IMR-90 (cell line): ENCODE measurements at regions not wholly inside any gene's neighbourhood (a gene's known extent, or its start where the extent isn't known, plus 50 kb on each side); places are given as distances from the start of the nearest gene placed in this dataset.

Source experiments
- ATAC-seq: fragments of 200-7000 bp; cut with Tn5 transposase; 2 replicates; pipeline ENCODE4 v1.9.1; 2020; ENCODE audit warnings: low read depth, mild to moderate bottlenecking, moderate library complexity
- BruUV-seq: library from RNA; stranded (reverse); fragments of 400-500 nt; replicated peaks from 2 replicates; lab custom pipeline; 2021; lab: Mats Ljungman, UMichigan
- CTCF ChIA-PET: fragments of 300-600 bp; formaldehyde crosslinking; extraction: SDS; loops from one replicate; lab custom pipeline; 2021; ENCODE audit warnings: antibody characterized with exemption; lab: Yijun Ruan, JAX
- POLR2A ChIA-PET: fragments of 300-600 bp; sonication (Branson Sonifier 250); formaldehyde crosslinking; loops from one replicate; lab custom pipeline; 2022; ENCODE audit warnings: antibody characterized with exemption; ENCODE audit not compliant: unreplicated experiment; lab: Charles Lee
- DNase-seq: peaks from one replicate; pipeline ENCODE4 v3.0.0; 2013
- H2AFZ ChIP-seq: replicated peaks from 2 replicates; pipeline ENCODE3; 2013; ENCODE audit warnings: low read length, mild to moderate bottlenecking; ENCODE audit not compliant: poor library complexity
- H2AK5ac ChIP-seq: 2 replicates; pipeline ENCODE4 v1.6.1; 2013; ENCODE audit warnings: low read depth, low read length, inconsistent platforms
- H2AK9ac ChIP-seq: replicated peaks from 2 replicates; pipeline ENCODE3; 2013; ENCODE audit warnings: mild to moderate bottlenecking, low read depth, low read length, moderate library complexity; ENCODE audit not compliant: poor library complexity
- H2BK120ac ChIP-seq: 2 replicates; pipeline ENCODE4 v1.6.1; 2013; ENCODE audit warnings: low read depth, low read length, inconsistent platforms
- H2BK15ac ChIP-seq: 3 replicates; pipeline ENCODE4 v1.6.1; 2013; ENCODE audit warnings: low read depth, low read length, inconsistent platforms
- H2BK20ac ChIP-seq: 2 replicates; pipeline ENCODE4 v1.6.1; 2013; ENCODE audit warnings: low read depth, mild to moderate bottlenecking, inconsistent platforms, low read length, moderate library complexity
- H2BK5ac ChIP-seq: 2 replicates; pipeline ENCODE4 v1.6.1; 2013; ENCODE audit warnings: mild to moderate bottlenecking, low read depth, low read length, inconsistent platforms; ENCODE audit not compliant: poor library complexity, severe bottlenecking
- H3K14ac ChIP-seq: replicated peaks from 2 replicates; pipeline ENCODE4 v1.6.1; 2013; ENCODE audit warnings: low read depth, low read length, inconsistent platforms
- H3K18ac ChIP-seq: 2 replicates; pipeline ENCODE4 v1.6.1; 2013; ENCODE audit warnings: low read depth, low read length, control low read depth
- H3K23ac ChIP-seq: 2 replicates; pipeline ENCODE4 v1.6.1; 2013; ENCODE audit warnings: low read depth, low read length, inconsistent platforms
- H3K27ac ChIP-seq: 2 replicates; pipeline ENCODE4 v1.5.1; 2013; ENCODE audit warnings: mild to moderate bottlenecking, control low read depth, low read length; ENCODE audit not compliant: insufficient read depth
- H3K27me3 ChIP-seq: 2 replicates; pipeline ENCODE4 v1.6.1; 2013; ENCODE audit warnings: low read length; ENCODE audit not compliant: control insufficient read depth, insufficient read depth
- H3K36me3 ChIP-seq: 2 replicates; pipeline ENCODE4 v1.6.1; 2013; ENCODE audit warnings: low read length, mixed read lengths; ENCODE audit not compliant: control insufficient read depth, insufficient read depth
- H3K4ac ChIP-seq: 2 replicates; pipeline ENCODE4 v1.6.1; 2013; ENCODE audit warnings: low read depth, low read length, inconsistent platforms
- H3K4me1 ChIP-seq: 2 replicates; pipeline ENCODE4 v1.6.1; 2013; ENCODE audit warnings: low read length, mixed read lengths; ENCODE audit not compliant: control insufficient read depth, insufficient read depth
- H3K4me2 ChIP-seq: 2 replicates; pipeline ENCODE4 v1.6.1; 2013; ENCODE audit warnings: low read depth, mild to moderate bottlenecking, control low read depth, low read length, moderate library complexity
- H3K4me3 ChIP-seq: 2 replicates; pipeline ENCODE4 v1.5.1; 2013; ENCODE audit warnings: low read depth, mild to moderate bottlenecking, control low read depth, low read length, moderate library complexity; ENCODE audit not compliant: insufficient read depth
- H3K56ac ChIP-seq: 2 replicates; pipeline ENCODE4 v1.6.1; 2013; ENCODE audit warnings: low read length, inconsistent platforms; ENCODE audit not compliant: insufficient read depth; ENCODE audit errors: extremely low read depth
- H3K79me1 ChIP-seq, 2 experiments: 2 replicates each; pipeline ENCODE4 v1.6.1; 2013; ENCODE audit warnings: low read length in 2 of 2, inconsistent platforms in 1 of 2, low read depth in 1 of 2
- H3K9ac ChIP-seq: 2 replicates; pipeline ENCODE4 v1.6.1; 2013; ENCODE audit warnings: low read depth, low read length, control low read depth
- H3K9me1 ChIP-seq: 2 replicates; pipeline ENCODE4 v1.6.1; 2013; ENCODE audit warnings: low read length, inconsistent platforms; ENCODE audit not compliant: insufficient read depth
- H3K9me3 ChIP-seq: 2 replicates; pipeline ENCODE4 v1.6.1; 2013; ENCODE audit warnings: low read length; ENCODE audit not compliant: control insufficient read depth, insufficient read depth
- H4K20me1 ChIP-seq: 2 replicates; pipeline ENCODE4 v1.6.1; 2013; ENCODE audit warnings: low read length, inconsistent platforms; ENCODE audit not compliant: insufficient read depth
- H4K5ac ChIP-seq: 2 replicates; pipeline ENCODE4 v1.6.1; 2013; ENCODE audit warnings: mild to moderate bottlenecking, low read depth, low read length, control low read depth
- H4K8ac ChIP-seq, 2 experiments: 2 replicates each; pipeline ENCODE4 v1.6.1; 2013; ENCODE audit warnings: low read depth in 2 of 2, low read length in 2 of 2, control low read depth in 1 of 2, inconsistent platforms in 1 of 2
- H4K91ac ChIP-seq: 2 replicates; pipeline ENCODE4 v1.6.1; 2013; ENCODE audit warnings: low read depth, low read length, inconsistent platforms; ENCODE audit not compliant: insufficient read depth
- BHLHE40 ChIP-seq: fragments of 150-350 bp; IDR thresholded peaks from 2 replicates; pipeline ENCODE4 v1.6.1; 2016; ENCODE audit warnings: mild to moderate bottlenecking, low read depth, low read length
- CEBPB ChIP-seq: IDR thresholded peaks from 2 replicates; pipeline ENCODE4 v1.6.1; 2012; ENCODE audit warnings: low read depth, low read length, improper control_type of control experiment
- CHD1 ChIP-seq: IDR thresholded peaks from 2 replicates; pipeline ENCODE4 v1.6.1; 2012; ENCODE audit warnings: low read depth, low read length, improper control_type of control experiment
- CTCF ChIP-seq: conservative IDR thresholded peaks from 2 replicates; pipeline ENCODE4 v1.5.1; 2012; ENCODE audit warnings: mild to moderate bottlenecking, low read depth, low read length, improper control_type of control experiment
- ELK1 ChIP-seq: fragments of 150-350 bp; IDR thresholded peaks from 2 replicates; pipeline ENCODE4 v1.6.1; 2016; ENCODE audit warnings: low read depth, mild to moderate bottlenecking, low read length, moderate library complexity, borderline replicate concordance
- FOS ChIP-seq: fragments of 150-350 bp; IDR thresholded peaks from 2 replicates; pipeline ENCODE4 v1.6.1; 2016; ENCODE audit warnings: low read depth, low read length
- MAFK ChIP-seq: IDR thresholded peaks from 2 replicates; pipeline ENCODE4 v1.6.1; 2012; ENCODE audit warnings: low read depth, low read length, improper control_type of control experiment
- MAZ ChIP-seq: IDR thresholded peaks from 2 replicates; pipeline ENCODE4 v1.6.1; 2012; ENCODE audit warnings: low read depth, mild to moderate bottlenecking, low read length, improper control_type of control experiment, moderate library complexity, borderline replicate concordance
- MXI1 ChIP-seq: IDR thresholded peaks from 2 replicates; pipeline ENCODE4 v1.6.1; 2012; ENCODE audit warnings: low read depth, mild to moderate bottlenecking, low read length, moderate library complexity, borderline replicate concordance
- NFE2L2 ChIP-seq: fragments of 150-350 bp; IDR thresholded peaks from 2 replicates; pipeline ENCODE4 v1.6.1; 2016; ENCODE audit warnings: low read depth, mild to moderate bottlenecking, low read length
- POLR2A ChIP-seq: IDR thresholded peaks from 2 replicates; pipeline ENCODE4 v1.6.1; 2012; ENCODE audit warnings: mild to moderate bottlenecking, low read depth, low read length
- RAD21 ChIP-seq: IDR thresholded peaks from 2 replicates; pipeline ENCODE4 v1.6.1; 2012; ENCODE audit warnings: low read length, improper control_type of control experiment
- RCOR1 ChIP-seq: IDR thresholded peaks from 2 replicates; pipeline ENCODE4 v1.6.1; 2012; ENCODE audit warnings: mild to moderate bottlenecking, low read length, improper control_type of control experiment; ENCODE audit not compliant: insufficient replicate concordance
- RFX5 ChIP-seq: IDR thresholded peaks from 2 replicates; pipeline ENCODE4 v1.8.0; 2012; ENCODE audit warnings: low read depth, mild to moderate bottlenecking, low read length, moderate library complexity
- SMC3 ChIP-seq: fragments of 150-350 bp; IDR thresholded peaks from 2 replicates; pipeline ENCODE4 v1.6.1; 2016; ENCODE audit warnings: low read depth, mild to moderate bottlenecking, antibody characterized with exemption, low read length, moderate library complexity
- USF2 ChIP-seq: fragments of 150-350 bp; IDR thresholded peaks from 2 replicates; pipeline ENCODE4 v1.6.1; 2017; ENCODE audit warnings: mild to moderate bottlenecking, antibody characterized with exemption, low read length, low read depth
- dilution Hi-C: fragments of 300-500 bp; cut with HindIII; formaldehyde crosslinking; loops from one replicate; pipeline ENCODE4 v1.14.3; 2018; ENCODE audit warnings: low sequenced_read_pairs; ENCODE audit not compliant: unreplicated experiment
- in situ Hi-C: fragments of 300-500 bp; cut with MboI; formaldehyde crosslinking; loops from 3 replicates; pipeline ENCODE4 v1.14.3; 2019; ENCODE audit warnings: low sequenced_read_pairs, inconsistent platforms, mixed read lengths
- intact Hi-C: fragments of 100-400 bp; cut with micrococcal nuclease; formaldehyde crosslinking; loops from 2 replicates; pipeline ENCODE4 v1.10.0; 2022

- no peak overlapping the region for H2BK5ac ChIP-seq
- H3K18ac ChIP-seq: no peak overlapping the region
- ATAC-seq (no peak), DNase-seq (no peak)
- H3K27ac ChIP-seq: no peak overlapping the region
- no peak overlapping the region for H3K23ac ChIP-seq
- H4K8ac ChIP-seq: no peak overlapping the region
- BruUV-seq: no TSS peak
- H2AK5ac ChIP-seq: no peak overlapping the region
- dilution Hi-C loops: no loop called here
- no peaks in the 10 kb centered on the region for H3K36me3 ChIP-seq
- intact Hi-C loops: no loop called here
- no peak overlapping the region for H2BK20ac ChIP-seq
- no peak for TF ChIP-seq NFE2L2
- no peak for TF ChIP-seq RCOR1
- no peak for TF ChIP-seq USF2
- TF ChIP-seq BHLHE40: no peak
- TF ChIP-seq RAD21: no peak
- TF ChIP-seq POLR2A: no peak
- TF ChIP-seq RFX5: no peak
- no peak for TF ChIP-seq CHD1
- TF ChIP-seq ELK1: no peak
- no peak for TF ChIP-seq SMC3
- no peak for TF ChIP-seq CEBPB
- TF ChIP-seq CTCF: no peak
- TF ChIP-seq FOS: no peak
- no peak for TF ChIP-seq MAFK
- no peak for TF ChIP-seq MAZ
- no peak for TF ChIP-seq MXI1
- no peak overlapping the region for H3K14ac ChIP-seq
- no peak overlapping the region for H2BK15ac ChIP-seq
- POLR2A ChIA-PET: no interaction called here
- H3K79me1 ChIP-seq: no peaks in the 10 kb centered on the region
- H3K4me3 ChIP-seq: no peak overlapping the region
- in situ Hi-C loops: no loop called here
- H3K9ac ChIP-seq: no peak overlapping the region
- H3K4me2 ChIP-seq: no peak overlapping the region
- H3K9me3 ChIP-seq: peaks cover 5% of the 10 kb centered on the region; the same call in 1 of the 2 replicates
- CTCF ChIA-PET: no interaction called here
- H4K20me1 ChIP-seq: no peaks in the 10 kb centered on the region
- no peak overlapping the region for H3K4ac ChIP-seq
- no peaks in the 10 kb centered on the region for H3K27me3 ChIP-seq
- H4K5ac ChIP-seq: no peak overlapping the region
- H2AK9ac ChIP-seq: no peak overlapping the region
- H3K4me1 ChIP-seq: peaks cover 2% of the 10 kb centered on the region
- H3K56ac ChIP-seq: no peak overlapping the region
- no peak overlapping the region for H2AFZ ChIP-seq
- no peak overlapping the region for H4K91ac ChIP-seq
- H3K9me1 ChIP-seq: no peaks in the 10 kb centered on the region
- H2BK120ac ChIP-seq: no peak overlapping the region
These were observed 329.7 kb upstream of the ATP2B1 start for GRCh38 chr12:90038289-90038688.
